Colon (tissue), 2 donors: ENCODE measurements at regions not wholly inside any gene's neighbourhood (a gene's known extent, or its start where the extent isn't known, plus 50 kb on each side); places are given as distances from the start of the nearest gene placed in this dataset.
"Not testable (repeated sequence)": the region's sequence is repeated elsewhere in the genome, so short reads cannot be mapped to it uniquely, and the experiment has no call there.

Source experiments
- FAIRE-seq: peaks from 2 replicates; lab custom pipeline; 2012; peaks lifted over from hg19 to GRCh38; lab: Jason Lieb, UNC
- donor health status: control.
- donor health status: control.

- no peak for FAIRE-seq
These were observed 580.3 kb upstream of the TMEFF2 start for GRCh38 chr2:192775011-192775410.

DNA sequence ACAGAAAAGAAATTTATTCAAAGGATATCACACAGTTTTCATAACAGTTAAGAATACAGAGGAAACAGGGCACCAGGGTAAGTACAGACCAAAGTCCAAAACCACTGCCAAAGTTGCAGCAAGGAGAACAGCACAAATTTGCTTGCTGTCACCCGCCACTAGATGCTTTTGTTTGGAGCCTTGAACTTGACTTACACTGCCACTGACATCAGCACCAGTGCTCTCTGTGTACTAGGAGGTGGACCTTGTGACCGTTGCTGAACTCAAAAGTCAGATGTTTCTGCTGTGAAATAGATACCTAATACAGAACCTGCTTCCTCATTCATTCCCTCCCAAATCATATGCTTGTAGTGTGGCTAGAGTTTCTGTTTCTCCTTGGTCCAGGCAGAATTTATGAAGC lies 578.3 kb upstream of the TMEFF2 start:
- no peak for FAIRE-seq

GRCh38 chr2:192749611-192750200 lies 555.0 kb upstream of the TMEFF2 start:
- no peak for FAIRE-seq

DNA sequence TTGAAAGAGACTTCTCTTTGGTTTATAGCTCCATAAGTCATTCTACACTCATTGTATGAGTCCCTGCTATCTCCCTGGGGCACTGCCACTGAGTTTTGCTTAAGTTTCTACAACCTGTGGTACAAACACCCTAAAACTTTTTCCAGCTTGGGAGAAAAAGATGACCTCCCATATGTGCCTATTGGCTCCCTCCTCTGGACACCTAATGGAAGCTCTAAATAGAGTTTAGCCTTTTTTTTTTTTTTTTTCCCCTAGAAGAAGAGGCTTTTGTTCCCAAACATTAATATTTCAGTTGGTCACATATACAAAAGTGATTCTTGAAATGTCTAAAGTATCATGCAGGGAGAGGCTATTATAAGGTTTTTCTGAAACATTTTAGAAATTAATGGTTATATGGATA lies 547.2 kb upstream of the TMEFF2 start:
- FAIRE-seq, result no peak

DNA sequence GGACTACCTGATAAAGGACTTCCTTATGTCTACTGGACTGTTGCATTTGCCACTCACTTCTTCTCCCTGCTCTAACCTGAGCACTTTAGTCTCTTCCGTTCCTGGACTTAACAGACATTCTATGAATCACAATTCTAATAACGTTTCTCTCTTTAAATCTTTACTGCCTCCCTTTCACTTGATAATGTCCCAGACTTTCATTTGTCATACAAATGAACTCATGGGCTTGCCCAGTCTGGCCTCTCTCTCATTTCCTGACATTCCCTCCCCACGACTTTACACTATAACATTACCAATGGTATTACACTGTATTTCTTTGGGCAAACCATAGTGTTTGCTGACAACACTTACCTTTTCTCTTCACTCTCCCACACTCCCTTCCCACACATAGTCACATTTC lies 540.7 kb upstream of the TMEFF2 start:
- FAIRE-seq, result no peak

- FAIRE-seq, result no peak
These were observed 534.6 kb upstream of the TMEFF2 start for GRCh38 chr2:192729369-192729768.

DNA sequence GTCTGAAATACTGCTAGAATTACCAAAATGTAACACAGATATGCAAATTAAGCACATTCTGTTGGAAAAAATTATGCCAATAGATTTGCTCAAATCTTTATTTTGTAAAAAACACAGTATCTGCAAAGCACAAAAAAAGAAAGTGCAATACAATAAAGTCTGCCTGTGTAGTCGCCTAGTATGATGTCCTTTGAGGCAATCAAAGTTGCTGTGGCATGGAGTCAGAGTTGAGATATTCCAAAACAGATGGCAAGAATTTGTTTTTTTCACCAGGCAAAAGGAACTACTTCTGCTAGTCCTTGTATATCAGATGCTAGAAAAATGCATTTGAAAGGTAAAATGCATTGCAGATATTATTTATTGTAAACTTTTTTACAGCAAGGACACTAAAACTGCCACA lies 531.3 kb upstream of the TMEFF2 start:
- FAIRE-seq, result no peak

GRCh38 chr2:192719629-192720028 lies 524.9 kb upstream of the TMEFF2 start:
- no peak for FAIRE-seq

- FAIRE-seq, result no peak
These were observed 523.6 kb upstream of the TMEFF2 start for GRCh38 chr2:192718340-192718739.

DNA sequence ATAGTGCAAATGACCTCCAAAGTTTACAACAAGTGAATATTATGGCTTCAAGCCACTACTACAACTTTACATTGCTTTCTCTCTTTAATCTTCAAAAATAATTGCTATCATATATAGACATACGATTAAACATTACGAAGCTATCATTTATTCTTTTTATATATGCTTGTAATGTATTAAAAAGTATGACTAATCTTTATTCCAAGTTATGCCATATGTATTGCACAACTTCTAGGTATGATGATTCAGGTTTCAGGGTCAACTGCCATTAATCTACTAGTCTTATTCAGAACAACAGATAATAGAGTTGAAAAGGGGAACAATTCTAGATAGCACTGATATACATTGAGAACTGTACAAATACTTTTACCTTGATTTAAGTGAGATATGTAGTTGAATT lies 506.2 kb upstream of the TMEFF2 start:
- no peak for FAIRE-seq

GRCh38 chr2:192697880-192698279 lies 503.1 kb upstream of the TMEFF2 start:
- FAIRE-seq, result no peak

DNA sequence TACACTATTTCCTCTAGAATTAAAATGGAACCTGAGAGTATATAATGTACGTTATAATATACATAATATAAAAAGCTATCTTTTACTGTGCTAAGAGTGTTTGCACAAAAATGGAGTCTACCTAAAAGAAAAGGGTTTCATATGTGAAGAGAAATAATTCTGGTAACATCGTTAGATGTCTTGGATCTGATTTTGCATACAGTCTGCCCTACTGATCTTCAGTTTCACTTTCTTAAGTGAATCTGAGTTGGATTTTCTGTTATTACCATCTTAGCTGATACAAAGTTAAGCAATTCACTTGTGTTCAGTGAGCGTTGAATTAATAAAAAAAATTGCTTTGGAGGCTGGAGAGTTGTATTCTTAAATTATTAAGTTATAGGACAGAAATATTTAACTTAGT lies 502.1 kb upstream of the TMEFF2 start:
- no peak for FAIRE-seq

GRCh38 chr2:192687015-192687414 lies 492.3 kb upstream of the TMEFF2 start:
- FAIRE-seq, result no peak

DNA sequence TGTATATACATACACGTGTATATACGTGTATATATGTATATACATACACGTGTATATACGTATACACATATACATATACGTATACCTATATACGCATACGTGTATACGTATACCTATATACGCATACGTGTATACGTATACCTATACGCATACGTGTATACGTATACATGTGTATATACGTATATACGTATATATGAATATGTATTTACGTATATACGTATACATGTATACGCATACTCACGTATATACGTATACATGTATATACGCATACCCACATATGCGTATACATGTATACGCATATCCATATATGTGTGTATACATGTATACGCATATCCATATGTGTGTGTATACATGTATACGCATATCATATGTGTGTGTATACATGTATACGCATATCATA lies 487.8 kb upstream of the TMEFF2 start:
- peak; percentile 10 for FAIRE-seq

- FAIRE-seq, result no peak
These were observed 480.9 kb upstream of the TMEFF2 start for GRCh38 chr2:192675681-192676080.

GRCh38 chr2:192669505-192670091 lies 474.9 kb upstream of the TMEFF2 start:
- FAIRE-seq, result no peak

GRCh38 chr2:192660555-192660954 lies 465.8 kb upstream of the TMEFF2 start:
- not testable (repeated sequence) for FAIRE-seq

- FAIRE-seq, result no peak
These were observed 462.6 kb upstream of the TMEFF2 start for GRCh38 chr2:192657362-192657761.

- FAIRE-seq, result no peak
These were observed 461.2 kb upstream of the TMEFF2 start for GRCh38 chr2:192655916-192656315.

DNA sequence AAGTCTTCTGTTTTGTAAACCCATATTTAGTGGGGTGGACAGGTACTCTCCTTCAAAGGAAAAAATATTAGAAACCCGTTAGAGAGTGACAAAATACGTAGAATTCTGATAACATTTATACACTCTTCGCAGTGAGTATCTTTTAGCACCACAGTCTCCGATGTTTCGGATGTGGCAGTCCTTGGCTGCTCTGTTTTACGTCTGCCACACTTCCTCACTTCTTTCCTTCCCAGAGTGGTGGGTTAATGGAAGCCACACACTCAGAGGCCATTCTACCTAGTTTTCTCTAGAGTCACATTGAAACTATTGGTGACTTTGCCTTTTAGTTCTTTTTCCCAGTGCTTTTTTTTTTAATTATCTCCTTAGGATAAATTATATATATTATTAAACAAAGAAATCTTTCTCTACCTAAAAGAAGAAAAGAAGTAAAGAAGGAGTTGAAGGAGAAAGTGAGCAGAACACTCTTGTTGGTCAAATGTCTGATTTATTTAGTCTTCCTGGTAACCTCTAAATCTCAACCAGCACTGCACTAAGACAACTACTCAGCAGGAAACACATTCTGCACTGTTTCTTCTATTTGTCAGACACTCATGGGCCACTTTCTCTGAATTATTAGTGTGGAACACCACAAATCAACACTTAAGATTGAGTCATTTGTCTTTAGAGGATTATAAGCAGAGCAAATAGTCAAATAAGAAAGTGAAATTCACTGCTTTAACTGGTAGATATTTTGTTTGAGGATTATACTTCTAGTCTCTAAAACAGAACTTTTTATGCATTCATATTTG lies 451.3 kb upstream of the TMEFF2 start:
- no peak for FAIRE-seq

DNA sequence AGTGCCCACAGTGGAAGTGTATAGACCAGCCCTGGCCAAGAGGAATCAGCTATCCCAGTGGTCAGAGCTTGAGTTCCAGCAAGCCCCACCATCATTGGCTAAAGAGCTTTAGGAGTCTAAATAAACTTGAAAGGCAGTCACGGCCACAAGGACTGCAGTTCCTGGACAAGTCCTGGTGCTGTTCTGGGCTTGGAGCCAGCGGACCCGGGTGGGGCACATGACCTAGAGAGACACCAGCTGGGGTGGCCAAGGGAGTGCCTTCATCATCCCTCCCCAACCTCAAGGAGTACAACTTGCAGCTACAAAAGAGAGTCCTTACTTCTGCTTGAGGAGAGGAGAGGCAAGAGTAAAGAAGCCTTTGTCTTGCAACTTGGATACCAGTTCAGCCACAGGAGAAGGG lies 439.8 kb upstream of the TMEFF2 start:
- no peak for FAIRE-seq

DNA sequence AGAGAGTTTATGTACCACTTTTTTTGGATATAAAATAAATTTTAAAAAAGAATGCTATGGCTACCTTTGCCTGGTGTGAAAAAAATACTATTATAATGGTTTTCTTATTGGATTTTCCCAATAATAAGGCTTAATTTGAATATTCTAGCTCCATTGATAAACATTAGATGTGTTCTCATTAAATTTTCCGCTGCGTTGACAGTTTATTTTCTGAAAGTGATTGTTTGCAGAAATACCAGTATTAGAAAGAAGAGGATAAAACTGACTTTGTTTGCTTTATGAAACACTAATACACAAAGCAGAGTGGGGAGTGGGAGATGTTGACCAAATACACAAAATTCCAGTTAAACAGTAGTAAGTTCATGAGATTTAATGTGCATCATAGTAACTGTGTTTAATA lies 433.3 kb upstream of the TMEFF2 start:
- no peak for FAIRE-seq

GRCh38 chr2:192615105-192615504 lies 420.4 kb upstream of the TMEFF2 start:
- FAIRE-seq, result no peak

DNA sequence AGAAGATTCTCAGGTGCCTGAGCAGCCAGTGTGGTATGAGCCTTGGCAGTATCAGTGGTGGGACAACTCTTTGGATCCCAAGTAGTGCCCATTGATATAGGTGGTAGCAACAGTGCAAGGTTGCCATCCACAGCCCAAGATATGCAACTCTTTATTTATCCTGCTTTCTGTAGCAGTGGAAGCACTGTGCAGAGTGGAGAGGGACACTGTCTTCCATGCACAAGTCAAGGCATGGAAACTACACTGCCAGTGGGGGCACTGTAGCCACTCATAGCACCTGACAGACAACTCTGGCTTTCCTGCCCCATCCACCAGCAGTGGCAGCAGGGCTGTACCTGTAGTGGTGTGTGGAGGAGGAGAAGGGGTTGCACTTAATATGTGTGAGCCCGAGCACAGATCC lies 409.6 kb upstream of the TMEFF2 start:
- no peak for FAIRE-seq
